ENCODE measurements at regions not wholly inside any gene's neighbourhood (a gene's known extent, or its start where the extent isn't known, plus 50 kb on each side); places are given as distances from the start of the nearest gene placed in this dataset.

- Mint-ChIP-seq H3K9me3 (no peaks in the 10 kb centered on the region), H3K27ac (no peak overlapping the region), H3K4me3 (no peak overlapping the region), H3K36me3 (ENCODE audit: low read depth) (no peaks in the 10 kb centered on the region), H3K27me3 (no peaks in the 10 kb centered on the region), H3K4me1 (ENCODE audit: low read depth) (no peaks in the 10 kb centered on the region)
- no peak for ATAC-seq
- TF ChIP-seq CTCF (IDR thresholded peaks at IDR 0.05) = no peak
- no peak for DNase-seq
- intact Hi-C loops (cut with micrococcal nuclease) = no loop called here
- CTCF ChIA-PET = interaction anchor here (1.1 to 1.3 kb wide), 2 partner anchors 128 to 141 kb away, joined by 3 read pairs; no protein-coding TSS in a partner anchor
- POLR2A ChIA-PET = interaction anchor here (1.5 kb wide), 1 partner anchor 10 kb away, joined by 5 read pairs; no protein-coding TSS in a partner anchor
These were observed 720.3 kb downstream of the UQCRFS1 start for GRCh38 chr19:28492621-28493020.

- Mint-ChIP-seq H3K9me3 (no peaks in the 10 kb centered on the region), H3K4me3 (no peak overlapping the region), H3K4me1 (ENCODE audit: low read depth) (no peaks in the 10 kb centered on the region), H3K27ac (no peak overlapping the region), H3K27me3 (no peaks in the 10 kb centered on the region), H3K36me3 (ENCODE audit: low read depth) (no peaks in the 10 kb centered on the region)
- intact Hi-C loops (cut with micrococcal nuclease) = no loop called here
- ChIA-PET POLR2A (interaction anchor here (1.5 kb wide), 1 partner anchor 10 kb away, joined by 5 read pairs; no protein-coding TSS in a partner anchor), CTCF (interaction anchor here (1.3 kb wide), 1 partner anchor 142 kb away, joined by 3 read pairs; no protein-coding TSS in a partner anchor)
- ATAC-seq = no peak
- no peak for DNase-seq
- TF ChIP-seq CTCF (IDR thresholded peaks at IDR 0.05) = no peak
These were observed 720.8 kb downstream of the UQCRFS1 start for GRCh38 chr19:28492201-28492600.

GRCh38 chr19:28489776-28490175 lies 723.2 kb downstream of the UQCRFS1 start:
- no peaks in the 10 kb centered on the region for H3K36me3 Mint-ChIP-seq (ENCODE audit: low read depth)
- ChIA-PET POLR2A (no interaction called here), CTCF (no interaction called here)
- ATAC-seq (no peak), DNase-seq (no peak)
- H3K27me3 Mint-ChIP-seq = no peaks in the 10 kb centered on the region
- peaks cover 3% of the 10 kb centered on the region for H3K4me1 Mint-ChIP-seq (ENCODE audit: low read depth)
- intact Hi-C loops (cut with micrococcal nuclease) = no loop called here
- TF ChIP-seq CTCF (IDR thresholded peaks at IDR 0.05) = no peak
- H3K27ac Mint-ChIP-seq = no peak overlapping the region
- no peak overlapping the region for H3K4me3 Mint-ChIP-seq
- no peaks in the 10 kb centered on the region for H3K9me3 Mint-ChIP-seq

DNA sequence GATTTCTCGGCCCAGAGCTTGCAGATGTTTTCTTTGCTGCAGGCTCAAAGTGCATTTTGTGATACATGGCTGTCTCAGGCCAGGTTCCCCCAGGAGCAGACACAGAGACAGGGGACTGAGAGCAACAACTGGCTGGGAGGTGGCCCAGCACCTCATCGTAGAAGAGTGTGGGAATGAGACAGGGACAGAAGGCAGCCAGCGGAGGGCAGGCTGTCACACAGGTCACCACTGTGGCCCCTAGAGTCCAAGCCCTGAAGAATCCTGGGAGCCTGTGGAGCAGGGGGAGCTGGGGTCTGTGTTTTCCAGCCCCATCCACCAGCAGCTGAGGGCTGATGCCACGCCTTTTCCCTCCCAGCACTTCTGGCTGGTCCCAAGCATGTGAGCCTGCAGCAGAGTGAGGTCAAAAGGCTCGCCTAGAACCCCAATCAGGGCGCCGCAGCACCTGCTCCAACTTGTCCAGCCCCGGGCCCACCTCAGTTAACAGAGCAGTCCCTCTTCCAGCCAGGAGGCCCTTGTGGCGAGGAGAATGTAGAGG lies 723.8 kb downstream of the UQCRFS1 start:
- ChIA-PET CTCF (interaction anchor here (0.7 kb wide), 1 partner anchor 22 kb away, joined by 3 read pairs; no protein-coding TSS in a partner anchor), POLR2A (interaction anchor here (0.6 kb wide), 1 partner anchor 60 kb away, joined by 3 read pairs; no protein-coding TSS in a partner anchor)
- H3K27me3 Mint-ChIP-seq = no peaks in the 10 kb centered on the region
- H3K4me1 Mint-ChIP-seq (ENCODE audit: low read depth) = peaks cover 3% of the 10 kb centered on the region
- no peaks in the 10 kb centered on the region for H3K9me3 Mint-ChIP-seq
- intact Hi-C loops (cut with micrococcal nuclease) = no loop called here
- DNase-seq (no peak), ATAC-seq (no peak)
- no peaks in the 10 kb centered on the region for H3K36me3 Mint-ChIP-seq (ENCODE audit: low read depth)
- TF ChIP-seq CTCF (IDR thresholded peaks at IDR 0.05) = no peak
- H3K4me3 Mint-ChIP-seq = no peak overlapping the region
- no peak overlapping the region for H3K27ac Mint-ChIP-seq

DNA sequence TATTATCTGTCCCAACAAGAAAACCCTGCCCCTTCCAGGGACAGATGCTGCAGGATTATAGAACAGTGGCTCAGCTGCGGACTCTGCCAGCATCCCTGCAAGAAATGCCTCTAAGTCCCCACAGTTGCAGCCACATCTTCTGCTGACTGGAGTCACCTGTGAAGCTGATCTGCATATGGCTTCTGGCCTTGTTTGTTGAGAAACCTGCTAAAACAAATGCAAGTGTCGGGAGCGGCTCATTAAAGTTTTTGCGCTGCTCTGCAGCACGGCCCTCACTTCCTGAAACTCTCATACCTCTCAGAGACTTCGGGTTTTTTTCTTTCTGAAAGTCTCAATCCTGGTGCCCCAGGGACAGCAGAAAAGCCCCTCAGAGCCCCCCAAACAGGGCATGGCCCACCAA lies 725.0 kb downstream of the UQCRFS1 start:
- no peaks in the 10 kb centered on the region for H3K9me3 Mint-ChIP-seq
- CTCF ChIA-PET = no interaction called here
- H3K36me3 Mint-ChIP-seq (ENCODE audit: low read depth) = no peaks in the 10 kb centered on the region
- ATAC-seq (no peak), DNase-seq (no peak)
- POLR2A ChIA-PET = no interaction called here
- intact Hi-C loops (cut with micrococcal nuclease) = no loop called here
- no peak for TF ChIP-seq CTCF (IDR thresholded peaks at IDR 0.05)
- no peak overlapping the region for H3K4me3 Mint-ChIP-seq
- no peaks in the 10 kb centered on the region for H3K27me3 Mint-ChIP-seq
- no peak overlapping the region for H3K27ac Mint-ChIP-seq
- H3K4me1 Mint-ChIP-seq (ENCODE audit: low read depth) = peaks cover 3% of the 10 kb centered on the region

Data from activated CD8-positive, alpha-beta T cell treated with anti-CD3 and anti-CD28 coated beads for 36 hours (primary cell).